ENCODE measurements at regions not wholly inside any gene's neighbourhood (a gene's known extent, or its start where the extent isn't known, plus 50 kb on each side); places are given as distances from the start of the nearest gene placed in this dataset.
"Not testable (repeated sequence)": the region's sequence is repeated elsewhere in the genome, so short reads cannot be mapped to it uniquely, and the experiment has no call there.

- DNase-seq: no peak
These were observed 73.2 kb downstream of the ZIC4 start for GRCh38 chr3:147333098-147333497.

GRCh38 chr3:147328711-147329110 lies 77.6 kb downstream of the ZIC4 start:
- no peak for DNase-seq

- DNase-seq: no peak
These were observed 82.0 kb downstream of the ZIC4 start for GRCh38 chr3:147324356-147324755.

- DNase-seq: no peak
These were observed 87.4 kb downstream of the ZIC4 start for GRCh38 chr3:147318900-147319299.

GRCh38 chr3:147317080-147317479 lies 89.3 kb downstream of the ZIC4 start:
- not testable (repeated sequence) for DNase-seq

- no peak for DNase-seq
These were observed 92.8 kb downstream of the ZIC4 start for GRCh38 chr3:147313513-147313912.

GRCh38 chr3:147312786-147313280 lies 93.5 kb downstream of the ZIC4 start:
- no peak for DNase-seq

- no peak for DNase-seq
These were observed 94.6 kb downstream of the ZIC4 start for GRCh38 chr3:147311716-147312115.

- DNase-seq: peak; percentile 71
These were observed 100.7 kb downstream of the ZIC4 start for GRCh38 chr3:147305533-147306250.

- peak; percentile 70 for DNase-seq
These were observed 101.6 kb downstream of the ZIC4 start for GRCh38 chr3:147304756-147305155.

- DNase-seq: peak; percentile 2
These were observed 104.6 kb downstream of the ZIC4 start for GRCh38 chr3:147301781-147302180.

- no peak for DNase-seq
These were observed 106.7 kb downstream of the ZIC4 start for GRCh38 chr3:147299656-147300055.

GRCh38 chr3:147298511-147298982 lies 107.8 kb downstream of the ZIC4 start:
- peak; percentile 98 for DNase-seq

GRCh38 chr3:147297761-147298350 lies 108.5 kb downstream of the ZIC4 start:
- no peak for DNase-seq

GRCh38 chr3:147287370-147287769 lies 119.0 kb downstream of the ZIC4 start:
- DNase-seq: not testable (repeated sequence)

GRCh38 chr3:147269907-147270306 lies 136.4 kb downstream of the ZIC4 start:
- no peak for DNase-seq

GRCh38 chr3:147267434-147267833 lies 138.9 kb downstream of the ZIC4 start:
- DNase-seq: peak; percentile 36

- no peak for DNase-seq
These were observed 148.4 kb downstream of the ZIC4 start for GRCh38 chr3:147257944-147258343.

- DNase-seq: no peak
These were observed 149.6 kb downstream of the ZIC4 start for GRCh38 chr3:147256739-147257138.

GRCh38 chr3:147246906-147247305 lies 159.4 kb downstream of the ZIC4 start:
- peak; percentile 47 for DNase-seq

- DNase-seq: not testable (repeated sequence)
These were observed 160.7 kb downstream of the ZIC4 start for GRCh38 chr3:147245638-147246037.

GRCh38 chr3:147245022-147245421 lies 161.3 kb downstream of the ZIC4 start:
- DNase-seq: not testable (repeated sequence)

GRCh38 chr3:147244397-147244796 lies 161.9 kb downstream of the ZIC4 start:
- no peak for DNase-seq

GRCh38 chr3:147240581-147240980 lies 165.8 kb downstream of the ZIC4 start:
- DNase-seq: no peak
